ENCODE measurements at regions not wholly inside any gene's neighbourhood (a gene's known extent, or its start where the extent isn't known, plus 50 kb on each side); places are given as distances from the start of the nearest gene placed in this dataset.
"Not testable (repeated sequence)": the region's sequence is repeated elsewhere in the genome, so short reads cannot be mapped to it uniquely, and the experiment has no call there.

GRCh38 chr14:35986219-35986573, 160.1 kb downstream of the BRMS1L start:
- no peak for DNase-seq

- no peak for DNase-seq
These were observed 159.5 kb downstream of the BRMS1L start for GRCh38 chr14:35985474-35986218.

- DNase-seq = no peak
These were observed 153.4 kb downstream of the BRMS1L start for GRCh38 chr14:35979531-35979930.

GRCh38 chr14:35978561-35978960, 152.4 kb downstream of the BRMS1L start:
- DNase-seq = no peak

- no peak for DNase-seq
These were observed 149.7 kb downstream of the BRMS1L start for GRCh38 chr14:35975814-35976213.

GRCh38 chr14:35973770-35974169, 147.6 kb downstream of the BRMS1L start:
- DNase-seq = no peak

- no peak for DNase-seq
These were observed 146.0 kb downstream of the BRMS1L start for GRCh38 chr14:35971965-35972630.

- no peak for DNase-seq
These were observed 143.2 kb downstream of the BRMS1L start for GRCh38 chr14:35969310-35969709.

- DNase-seq = no peak
These were observed 139.3 kb downstream of the BRMS1L start for GRCh38 chr14:35965400-35965799.

- no peak for DNase-seq
These were observed 138.7 kb downstream of the BRMS1L start for GRCh38 chr14:35964697-35965286.

- DNase-seq = no peak
These were observed 137.1 kb downstream of the BRMS1L start for GRCh38 chr14:35963209-35963608.

- no peak for DNase-seq
These were observed 135.6 kb downstream of the BRMS1L start for GRCh38 chr14:35961697-35962274.

GRCh38 chr14:35959835-35960234, 133.7 kb downstream of the BRMS1L start:
- no peak for DNase-seq

- no peak for DNase-seq
These were observed 132.4 kb downstream of the BRMS1L start for GRCh38 chr14:35958499-35958898.

GRCh38 chr14:35956376-35957085, 130.4 kb downstream of the BRMS1L start:
- no peak for DNase-seq

GRCh38 chr14:35952584-35952983, 126.4 kb downstream of the BRMS1L start:
- no peak for DNase-seq

GRCh38 chr14:35949920-35950513, 123.9 kb downstream of the BRMS1L start:
- no peak for DNase-seq

GRCh38 chr14:35947983-35948382, 121.8 kb downstream of the BRMS1L start:
- not testable (repeated sequence) for DNase-seq

GRCh38 chr14:35944847-35945246, 118.7 kb downstream of the BRMS1L start:
- no peak for DNase-seq

GRCh38 chr14:35940291-35940690, 114.2 kb downstream of the BRMS1L start:
- no peak for DNase-seq

- no peak for DNase-seq
These were observed 112.6 kb downstream of the BRMS1L start for GRCh38 chr14:35938770-35939169.

- no peak for DNase-seq
These were observed 108.4 kb downstream of the BRMS1L start for GRCh38 chr14:35934499-35934898.

- peak; percentile 66 for DNase-seq
These were observed 106.6 kb downstream of the BRMS1L start for GRCh38 chr14:35932659-35933159.
